Right cardiac atrium (tissue), 5 donors: ENCODE measurements at regions not wholly inside any gene's neighbourhood (a gene's known extent, or its start where the extent isn't known, plus 50 kb on each side); places are given as distances from the start of the nearest gene placed in this dataset.
A peak's percentile ranks its signal among the peaks of the same experiment; 100 is the strongest.

Experiments used
- ATAC-seq, 2 donors: fragments of 200-7000 bp; cut with Tn5 transposase; one replicate each; pipeline versions ENCODE4 v1.8.0 to v1.9.1; 2020; ENCODE audit warnings: moderate library complexity in 2 of 2, mild to moderate bottlenecking in 1 of 2
- DNase-seq, 3 donors: peaks; one replicate each; pipeline ENCODE4 v3.0.0-alpha.2; 2020
- H3K27ac ChIP-seq: one replicate; pipeline ENCODE4 v1.5.1; 2013; ENCODE audit warnings: mild to moderate bottlenecking, low read length, control low read depth, moderate library complexity
- H3K27me3 ChIP-seq: one replicate; pipeline ENCODE4 v1.6.1; 2013; ENCODE audit not compliant: control insufficient read depth, insufficient read depth
- H3K4me1 ChIP-seq: one replicate; pipeline ENCODE4 v1.6.1; 2013; ENCODE audit warnings: low read length; ENCODE audit not compliant: control insufficient read depth, insufficient read depth
- H3K4me3 ChIP-seq: one replicate; pipeline ENCODE4 v1.5.1; 2013; ENCODE audit warnings: low read length, control low read depth
- H3K9me3 ChIP-seq: one replicate; pipeline ENCODE4 v1.6.1; 2013; ENCODE audit warnings: low read length; ENCODE audit not compliant: control insufficient read depth
- WGBS: extraction: QIAGEN DNeasy Blood & Tissue Kit; methylation state at CpG from one replicate; pipeline ENCODE4 v1.1.7; 2013; 5-methylcytosine and 5-hydroxymethylcytosine counted together
- intact Hi-C, 4 donors: fragments of 100-400 bp; cut with DNase I; formaldehyde crosslinking; loops; one replicate each; pipeline versions ENCODE4 v1.11.0 to v1.14.0; 2022 to 2023
- donor health status: healthy with polysubstance abuse.
- donor health status: DM: no; HTN: yes; CAD: no.
- donor health status: DM: no; HTN: no; CAD: no.
- donor health status: DM: no; HTN: yes; CAD: no; lungs with severe emphysema.
- donor health status: DM: yes; HTN: yes; CAD: no.

GRCh38 chr1:218025454-218025853 is 259.6 kb upstream of the RRP15 start:
- Histone ChIP-seq H3K4me1 (no peaks in the 10 kb centered on the region), H3K4me3 (no peak overlapping the region), H3K27me3 (no peaks in the 10 kb centered on the region), H3K9me3 (peaks cover 2% of the 10 kb centered on the region), H3K27ac (no peak overlapping the region)
- 87% methylated on average over 2 of the region's 2 CpGs for WGBS
- DNase-seq, result no peak
- intact Hi-C loops, result no loop called here
- ATAC-seq, result no peak

- H3K4me1 ChIP-seq, result no peaks in the 10 kb centered on the region
- DNase-seq (no peak), ATAC-seq (no peak)
- H3K27ac ChIP-seq, result no peak overlapping the region
- no peak overlapping the region for H3K4me3 ChIP-seq
- intact Hi-C loops, result no loop called here
- H3K27me3 ChIP-seq, result no peaks in the 10 kb centered on the region
- H3K9me3 ChIP-seq, result no peaks in the 10 kb centered on the region
- WGBS, result 85% methylated on average over 5 of the region's 5 CpGs
Measured at GRCh38 chr1:218027152-218027551, 257.9 kb upstream of the RRP15 start.

DNA sequence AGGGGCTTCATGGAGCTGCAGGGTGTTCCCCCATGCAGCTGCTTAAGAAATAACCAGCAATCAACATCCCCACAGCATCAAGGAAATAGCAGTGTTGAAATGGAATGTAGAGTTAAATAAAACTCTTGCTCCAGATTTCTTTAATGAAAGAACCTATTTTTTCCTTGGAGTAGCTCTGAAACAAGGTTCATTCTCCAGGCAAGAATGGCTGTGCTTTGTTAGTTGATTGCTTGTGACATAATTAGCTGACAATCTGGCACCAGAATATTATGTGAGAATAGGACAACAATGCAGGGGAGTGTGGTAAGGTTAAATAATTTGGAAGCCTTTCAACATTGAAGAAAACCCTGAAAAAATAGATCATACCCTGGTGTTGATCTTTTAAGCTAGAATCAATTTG is 254.2 kb upstream of the RRP15 start:
- Histone ChIP-seq H3K27ac (no peak overlapping the region), H3K4me3 (no peak overlapping the region), H3K27me3 (no peaks in the 10 kb centered on the region), H3K9me3 (no peaks in the 10 kb centered on the region), H3K4me1 (no peaks in the 10 kb centered on the region)
- ATAC-seq (no peak), DNase-seq (no peak)
- intact Hi-C loops, result no loop called here

- Histone ChIP-seq H3K4me3 (peak overlapping the region; percentile 65), H3K9me3 (peaks cover 2% of the 10 kb centered on the region), H3K27me3 (no peaks in the 10 kb centered on the region), H3K27ac (no peak overlapping the region), H3K4me1 (no peaks in the 10 kb centered on the region)
- intact Hi-C loops, result no loop called here
- WGBS, result 18% methylated on average over 8 of the region's 8 CpGs
- ATAC-seq, result no peak
- DNase-seq, result no peak
Measured at GRCh38 chr1:218031901-218032300, 253.2 kb upstream of the RRP15 start.

GRCh38 chr1:218034468-218034867 is 250.6 kb upstream of the RRP15 start:
- 56% methylated on average over 7 of the region's 7 CpGs for WGBS
- intact Hi-C loops, result no loop called here
- ATAC-seq (no peak), DNase-seq (no peak)
- Histone ChIP-seq H3K4me1 (no peaks in the 10 kb centered on the region), H3K27me3 (no peaks in the 10 kb centered on the region), H3K9me3 (peaks cover 2% of the 10 kb centered on the region), H3K27ac (no peak overlapping the region), H3K4me3 (no peak overlapping the region)

GRCh38 chr1:218048828-218049420 is 236.2 kb upstream of the RRP15 start:
- H3K9me3 ChIP-seq, result no peaks in the 10 kb centered on the region
- H3K4me1 ChIP-seq, result no peaks in the 10 kb centered on the region
- DNase-seq, result no peak
- no peaks in the 10 kb centered on the region for H3K27me3 ChIP-seq
- no peak overlapping the region for H3K27ac ChIP-seq
- H3K4me3 ChIP-seq, result no peak overlapping the region
- WGBS, result 58% methylated on average over 1 of the region's 1 CpG
- no peak for ATAC-seq
- intact Hi-C loops, result no loop called here

- ATAC-seq (no peak), DNase-seq (no peak)
- WGBS, result 55% methylated on average over 9 of the region's 9 CpGs
- H3K27ac ChIP-seq, result no peak overlapping the region
- H3K27me3 ChIP-seq, result no peaks in the 10 kb centered on the region
- H3K9me3 ChIP-seq, result no peaks in the 10 kb centered on the region
- H3K4me1 ChIP-seq, result no peaks in the 10 kb centered on the region
- intact Hi-C loops, result no loop called here
- no peak overlapping the region for H3K4me3 ChIP-seq
Measured at GRCh38 chr1:218049641-218050040, 235.5 kb upstream of the RRP15 start.

DNA sequence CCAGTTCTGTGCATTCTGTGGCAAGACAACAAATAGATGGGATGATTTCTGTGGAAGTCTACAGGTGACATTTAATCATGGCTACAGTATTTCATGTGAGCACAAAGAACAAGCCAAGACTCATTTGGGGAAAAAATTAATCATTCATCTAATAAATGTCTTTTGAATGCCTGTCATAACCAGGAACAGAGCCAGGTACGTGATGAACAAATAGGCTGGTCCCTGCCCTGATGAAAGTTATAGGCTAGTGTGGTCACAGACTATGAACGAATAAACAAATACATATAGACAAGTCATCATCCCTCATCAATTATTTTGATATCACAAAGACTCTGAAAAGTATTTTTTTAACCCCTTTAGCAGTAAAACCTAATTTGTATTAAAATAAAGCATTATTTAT is 226.4 kb upstream of the RRP15 start:
- DNase-seq, result no peak
- no peaks in the 10 kb centered on the region for H3K27me3 ChIP-seq
- 67% methylated on average over 2 of the region's 2 CpGs for WGBS
- no peak overlapping the region for H3K4me3 ChIP-seq
- H3K27ac ChIP-seq, result no peak overlapping the region
- intact Hi-C loops, result no loop called here
- H3K9me3 ChIP-seq, result no peaks in the 10 kb centered on the region
- no peaks in the 10 kb centered on the region for H3K4me1 ChIP-seq
- ATAC-seq, result no peak

GRCh38 chr1:218064426-218064825 is 220.7 kb upstream of the RRP15 start:
- no peak for ATAC-seq
- intact Hi-C loops, result no loop called here
- 81% methylated on average over 5 of the region's 5 CpGs for WGBS

GRCh38 chr1:218066332-218066731 is 218.8 kb upstream of the RRP15 start:
- no peak for ATAC-seq
- DNase-seq, result no peak
- no peaks in the 10 kb centered on the region for H3K9me3 ChIP-seq
- H3K4me1 ChIP-seq, result no peaks in the 10 kb centered on the region
- WGBS, result 70% methylated on average over 3 of the region's 3 CpGs
- H3K4me3 ChIP-seq, result no peak overlapping the region
- H3K27ac ChIP-seq, result no peak overlapping the region
- no peaks in the 10 kb centered on the region for H3K27me3 ChIP-seq
- intact Hi-C loops, result no loop called here

More at GRCh38 chr1:218064426-218064825, 220.7 kb upstream of the RRP15 start:
- Histone ChIP-seq H3K27ac (no peak overlapping the region), H3K9me3 (no peaks in the 10 kb centered on the region), H3K27me3 (no peaks in the 10 kb centered on the region), H3K4me3 (no peak overlapping the region), H3K4me1 (no peaks in the 10 kb centered on the region)
- DNase-seq, result no peak

DNA sequence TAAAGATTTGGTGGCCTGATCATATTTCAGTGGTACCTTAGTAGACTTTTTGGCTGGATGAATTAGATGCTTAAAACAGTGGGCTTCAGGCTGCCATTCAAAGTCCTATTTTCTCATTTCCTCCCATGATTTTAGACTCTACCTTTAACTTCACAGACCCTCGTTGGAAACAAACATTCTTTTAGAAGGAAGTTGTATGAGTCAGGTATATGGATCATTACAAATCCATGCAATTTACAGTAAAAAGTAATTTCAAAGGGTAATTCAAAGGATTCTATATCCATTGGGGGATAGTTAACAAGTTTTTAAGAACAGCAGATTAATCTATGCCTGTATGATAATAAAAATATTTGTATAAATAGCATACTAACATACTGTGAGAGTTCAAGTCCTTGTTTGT is 216.9 kb upstream of the RRP15 start:
- WGBS, result 65% methylated on average over 1 of the region's 1 CpG
- DNase-seq (no peak), ATAC-seq (no peak)
- H3K27me3 ChIP-seq, result no peaks in the 10 kb centered on the region
- H3K9me3 ChIP-seq, result no peaks in the 10 kb centered on the region
- H3K27ac ChIP-seq, result no peak overlapping the region
- no peaks in the 10 kb centered on the region for H3K4me1 ChIP-seq
- H3K4me3 ChIP-seq, result no peak overlapping the region
- intact Hi-C loops, result no loop called here

DNA sequence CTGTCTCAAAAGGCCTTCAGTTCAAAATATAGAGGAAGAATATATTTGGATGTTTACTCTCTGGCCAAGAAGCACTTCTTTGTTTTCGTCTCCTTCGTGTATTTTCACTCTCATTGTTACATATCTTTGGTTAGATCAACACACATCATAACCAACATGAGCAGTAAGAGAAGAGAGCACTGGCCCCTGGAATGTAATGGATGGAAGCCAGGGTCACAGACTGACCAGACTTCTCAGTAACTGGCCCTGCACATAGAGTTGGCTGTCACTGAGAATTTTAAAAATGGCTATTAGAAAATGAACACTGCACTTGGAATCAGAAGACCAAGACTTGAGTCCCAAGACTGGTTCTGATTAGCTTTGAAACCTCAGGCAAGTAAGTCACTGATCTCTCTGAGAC is 215.9 kb upstream of the RRP15 start:
- H3K27ac ChIP-seq, result no peak overlapping the region
- H3K4me3 ChIP-seq, result no peak overlapping the region
- ATAC-seq, result no peak
- H3K27me3 ChIP-seq, result no peaks in the 10 kb centered on the region
- DNase-seq, result no peak
- 17% methylated on average over 2 of the region's 2 CpGs for WGBS
- H3K9me3 ChIP-seq, result no peaks in the 10 kb centered on the region
- intact Hi-C loops, result no loop called here
- H3K4me1 ChIP-seq, result no peaks in the 10 kb centered on the region
